HCT116 (cell line): ENCODE measurements at regions not wholly inside any gene's neighbourhood (a gene's known extent, or its start where the extent isn't known, plus 50 kb on each side); places are given as distances from the start of the nearest gene placed in this dataset.

Experiments used
- ATAC-seq: fragments of 200-7000 bp; cut with Tn5 transposase; 2 replicates; pipeline ENCODE4 v1.9.1; 2020; ENCODE audit warnings: mild to moderate bottlenecking, moderate library complexity
- BruUV-seq: library from RNA; stranded (reverse); fragments of 400-500 nt; replicated peaks from 2 replicates; lab custom pipeline; 2021; lab: Mats Ljungman, UMichigan
- CTCF ChIA-PET: fragments of 300-600 bp; sonication (Branson Sonifier 250); formaldehyde crosslinking; loops from one replicate; lab custom pipeline; 2021; ENCODE audit warnings: antibody characterized with exemption; lab: Charles Lee
- POLR2A ChIA-PET: fragments of 300-600, 350-600 bp; sonication (Branson Sonifier 250); formaldehyde crosslinking; loops from one replicate; lab custom pipeline; 2021; ENCODE audit warnings: antibody characterized with exemption; lab: Charles Lee
- RAD21 ChIA-PET, 2 experiments: fragments of 300-600 bp; sonication (Branson Sonifier 250); formaldehyde crosslinking; loops; one replicate each; lab custom pipeline; 2023; ENCODE audit warnings: low total read pairs in 2 of 2; ENCODE audit not compliant: uncharacterized antibody in 2 of 2, unreplicated experiment in 2 of 2, low non-redundant PET in 1 of 2; lab: Charles Lee
- DNase-seq: peaks from one replicate; pipeline ENCODE4 v3.0.0-alpha.2; 2010; ENCODE audit warnings: low read depth, low spot score
- H2AFZ ChIP-seq: fragments of 200-600 bp; shearing (Covaris generic), sonication (generic); 2 replicates; pipeline ENCODE4 v1.6.1; 2017; ENCODE audit warnings: low read depth, mixed run types, mixed read lengths, antibody characterized with exemption, low read length; ENCODE audit not compliant: poor library complexity, severe bottlenecking
- H3K27ac ChIP-seq: 2 replicates; pipeline ENCODE4 v1.5.1; 2012; ENCODE audit warnings: low read depth, low read length
- H3K27me3 ChIP-seq: fragments of 200-600 bp; sonication (generic); 2 replicates; pipeline ENCODE4 v1.6.1; 2016; ENCODE audit warnings: mixed run types, low read length, mixed read lengths; ENCODE audit not compliant: insufficient read depth
- H3K36me3 ChIP-seq, 2 experiments: fragments of 200-500 bp in 1 of 2; fragments of 200-600 bp in 1 of 2; sonication (Bioruptor generic) in 1 of 2; sonication (generic) in 1 of 2; 2 replicates each; pipeline versions ENCODE4 v1.5.1 to v1.6.1; 2014 to 2016; ENCODE audit warnings: low read length in 2 of 2, inconsistent platforms in 1 of 2, mixed read lengths in 1 of 2, mixed run types in 1 of 2; ENCODE audit not compliant: insufficient read depth in 2 of 2, control insufficient read depth in 1 of 2
- H3K4me1 ChIP-seq, 2 experiments: fragments of 200-600 bp in 1 of 2; sonication (generic) in 1 of 2; 2 replicates each; pipeline versions ENCODE4 v1.5.1 to v1.6.1; 2012 to 2017; ENCODE audit warnings: low read length in 2 of 2, inconsistent platforms in 1 of 2, mild to moderate bottlenecking in 1 of 2, mixed read lengths in 1 of 2, mixed run types in 1 of 2, moderate library complexity in 1 of 2; ENCODE audit not compliant: insufficient read depth in 2 of 2, control insufficient read depth in 1 of 2
- H3K4me2 ChIP-seq: fragments of 200-600 bp; sonication (generic); 2 replicates; pipeline ENCODE4 v1.6.1; 2017; ENCODE audit warnings: mixed run types, low read length, mixed read lengths
- H3K4me3 ChIP-seq, 2 experiments: fragments of 200-600 bp in 1 of 2; sonication (generic) in 1 of 2; replicated peaks in 1 of 2; 2 replicates each; pipeline ENCODE4 v1.5.1; 2011 to 2016; ENCODE audit warnings: low read length in 2 of 2, control low read depth in 1 of 2, low read depth in 1 of 2, mild to moderate bottlenecking in 1 of 2, mixed read lengths in 1 of 2, mixed run types in 1 of 2
- H3K79me2 ChIP-seq: fragments of 200-600 bp; sonication (generic); 2 replicates; pipeline ENCODE4 v1.6.1; 2017; ENCODE audit warnings: mild to moderate bottlenecking, mixed run types, low read length, moderate library complexity, mixed read lengths; ENCODE audit not compliant: insufficient read depth
- H3K9ac ChIP-seq: fragments of 200-600 bp; sonication (generic); 2 replicates; pipeline ENCODE4 v1.6.1; 2016; ENCODE audit warnings: low read length, mixed read lengths
- H3K9me2 ChIP-seq: fragments of 200-600 bp; sonication (generic), shearing (Covaris generic); 2 replicates; pipeline ENCODE4 v1.6.1; 2017; ENCODE audit warnings: mixed run types, mild to moderate bottlenecking, moderate library complexity; ENCODE audit not compliant: insufficient read depth
- H3K9me3 ChIP-seq, 2 experiments: fragments of 200-500 bp in 1 of 2; fragments of 200-600 bp in 1 of 2; sonication (Bioruptor generic) in 1 of 2; sonication (generic) in 1 of 2; 2 replicates each; pipeline ENCODE4 v1.6.1; 2014 to 2017; ENCODE audit warnings: low read length in 2 of 2, mixed read lengths in 2 of 2, inconsistent platforms in 1 of 2, low read depth in 1 of 2, mild to moderate bottlenecking in 1 of 2, mixed run types in 1 of 2, moderate library complexity in 1 of 2; ENCODE audit not compliant: control insufficient read depth in 1 of 2, insufficient read depth in 1 of 2
- H4K20me1 ChIP-seq: fragments of 200-600 bp; sonication (generic), shearing (Covaris generic); 2 replicates; pipeline ENCODE4 v1.6.1; 2017; ENCODE audit warnings: mixed run types, mild to moderate bottlenecking, moderate library complexity; ENCODE audit not compliant: insufficient read depth
- ATF3 ChIP-seq: IDR thresholded peaks from 2 replicates; pipeline ENCODE4 v1.6.1; 2012
- CEBPB ChIP-seq: IDR thresholded peaks from 2 replicates; pipeline ENCODE4 v1.6.1; 2012; ENCODE audit warnings: low read depth
- EGR1 ChIP-seq: IDR thresholded peaks from 2 replicates; pipeline ENCODE4 v1.6.1; 2012; ENCODE audit warnings: low read depth
- ELF1 ChIP-seq: IDR thresholded peaks from 2 replicates; pipeline ENCODE4 v1.6.1; 2012; ENCODE audit warnings: low read depth, borderline replicate concordance
- EZH2 ChIP-seq: fragments of 200-600 bp; sonication (generic); IDR thresholded peaks from 2 replicates; pipeline ENCODE4 v1.6.1; 2017; ENCODE audit warnings: antibody characterized with exemption, mixed run types
- EZH2phosphoT487 ChIP-seq: fragments of 200-600 bp; IDR thresholded peaks from 2 replicates; pipeline ENCODE4 v1.6.1; 2018; ENCODE audit warnings: antibody characterized with exemption, borderline replicate concordance
- JUND ChIP-seq: IDR thresholded peaks from 2 replicates; pipeline ENCODE4 v1.6.1; 2012
- MAX ChIP-seq: IDR thresholded peaks from 2 replicates; pipeline ENCODE4 v1.6.1; 2012
- POLR2A ChIP-seq: IDR thresholded peaks from 2 replicates; pipeline ENCODE4 v1.7.0; 2011; ENCODE audit warnings: borderline replicate concordance; ENCODE audit not compliant: insufficient read depth, insufficient read length; ENCODE audit errors: extremely low read depth
- POLR2AphosphoS5 ChIP-seq: IDR thresholded peaks from 2 replicates; pipeline ENCODE4 v1.6.1; 2011; ENCODE audit warnings: mild to moderate bottlenecking, low read depth, low read length, moderate library complexity
- RAD21 ChIP-seq: IDR thresholded peaks from 2 replicates; pipeline ENCODE4 v1.6.1; 2012; ENCODE audit warnings: low read depth, mild to moderate bottlenecking
- REST ChIP-seq: IDR thresholded peaks from 2 replicates; pipeline ENCODE4 v1.6.1; 2012; ENCODE audit warnings: low read depth
- SIN3A ChIP-seq: IDR thresholded peaks from 2 replicates; pipeline ENCODE4 v1.6.1; 2012; ENCODE audit warnings: low read depth
- SP1 ChIP-seq: IDR thresholded peaks from 2 replicates; pipeline ENCODE4 v1.6.1; 2012; ENCODE audit warnings: low read depth
- SRF ChIP-seq: IDR thresholded peaks from 2 replicates; pipeline ENCODE4 v1.6.1; 2012; ENCODE audit warnings: low read depth
- TCF7L2 ChIP-seq: IDR thresholded peaks from 2 replicates; pipeline ENCODE4 v1.7.0; 2011; ENCODE audit warnings: borderline replicate concordance, inconsistent platforms; ENCODE audit not compliant: insufficient read depth, insufficient read length; ENCODE audit errors: extremely low read depth
- YY1 ChIP-seq: IDR thresholded peaks from 2 replicates; pipeline ENCODE4 v1.6.1; 2011; ENCODE audit warnings: low read length, low read depth, moderate library complexity, mild to moderate bottlenecking; ENCODE audit not compliant: insufficient replicate concordance; ENCODE audit errors: extremely low read depth
- ZFX ChIP-seq: fragments of 450-650 bp; IDR thresholded peaks from 2 replicates; pipeline ENCODE4 v1.6.1; 2017
- ZNF274 ChIP-seq: fragments of 200-500 bp; sonication (Bioruptor generic); IDR thresholded peaks from 2 replicates; pipeline ENCODE4 v1.6.1; 2014; ENCODE audit warnings: mild to moderate bottlenecking, low read depth, low read length, inconsistent platforms
- intact Hi-C: fragments of 100-400 bp; cut with micrococcal nuclease; formaldehyde crosslinking; loops from 2 replicates; pipeline ENCODE4 v1.10.0; 2022
- TF ChIP-seq, protein P1 (sequence below), 3 experiments: fragments of 200-600 bp in 1 of 3; sonication (generic) in 1 of 3; IDR thresholded peaks in 2 of 3; conservative IDR thresholded peaks in 1 of 3; 2 replicates each; pipeline ENCODE4 v1.5.1; 2012 to 2017; ENCODE audit warnings: low read depth in 2 of 3, low read length in 2 of 3, antibody characterized with exemption in 1 of 3, borderline replicate concordance in 1 of 3, control low read depth in 1 of 3, mild to moderate bottlenecking in 1 of 3, mixed read lengths in 1 of 3, mixed run types in 1 of 3, moderate library complexity in 1 of 3; ENCODE audit not compliant: insufficient read depth in 1 of 3

DNA sequence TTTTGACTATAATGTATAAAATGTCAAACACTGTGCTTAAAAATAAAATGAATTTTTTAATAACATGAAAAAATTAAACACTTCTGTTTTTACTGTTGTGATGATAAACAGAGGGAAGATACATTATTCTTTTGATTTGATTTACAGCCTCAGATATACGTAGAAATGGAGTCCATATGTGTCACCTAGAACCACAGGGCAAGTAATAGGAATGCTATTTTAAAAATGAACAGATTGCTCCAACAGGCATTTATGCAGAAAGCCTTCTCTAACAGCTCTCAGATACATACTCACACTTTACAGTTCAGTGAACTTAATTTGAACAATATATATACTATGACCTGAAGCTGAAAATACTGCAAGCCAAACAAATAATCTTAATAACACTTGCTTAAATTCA lies 1551.0 kb downstream of the GRIK2 start:
- Histone ChIP-seq H3K27ac (no peak overlapping the region), H3K9me3 (no peaks in the 10 kb centered on the region), H3K9me2 (no peaks in the 10 kb centered on the region), H3K4me3 (no peak overlapping the region), H3K36me3 (no peaks in the 10 kb centered on the region), H3K4me1 (no peaks in the 10 kb centered on the region), H3K4me2 (no peak overlapping the region), H3K9ac (no peak overlapping the region), H3K27me3 (no peaks in the 10 kb centered on the region), H3K79me2 (no peaks in the 10 kb centered on the region), H2AFZ (peak overlapping the region; percentile 52), H4K20me1 (no peaks in the 10 kb centered on the region)
- DNase-seq (no peak), ATAC-seq (no peak)
- RAD21 ChIA-PET: no interaction called here
- intact Hi-C loops: no loop called here
- no TSS peak for BruUV-seq
- CTCF ChIA-PET: no interaction called here
- TF ChIP-seq SRF (no peak), ELF1 (no peak), EZH2 (no peak), CEBPB (no peak), ZFX (no peak), TCF7L2 (no peak), EGR1 (no peak), ATF3 (no peak), REST (no peak), POLR2A (no peak), MAX (no peak), SP1 (no peak), POLR2AphosphoS5 (no peak), SIN3A (no peak), JUND (no peak), ZNF274 (no peak), RAD21 (no peak), EZH2phosphoT487 (no peak), YY1 (no peak)
- TF ChIP-seq, protein P1, sequence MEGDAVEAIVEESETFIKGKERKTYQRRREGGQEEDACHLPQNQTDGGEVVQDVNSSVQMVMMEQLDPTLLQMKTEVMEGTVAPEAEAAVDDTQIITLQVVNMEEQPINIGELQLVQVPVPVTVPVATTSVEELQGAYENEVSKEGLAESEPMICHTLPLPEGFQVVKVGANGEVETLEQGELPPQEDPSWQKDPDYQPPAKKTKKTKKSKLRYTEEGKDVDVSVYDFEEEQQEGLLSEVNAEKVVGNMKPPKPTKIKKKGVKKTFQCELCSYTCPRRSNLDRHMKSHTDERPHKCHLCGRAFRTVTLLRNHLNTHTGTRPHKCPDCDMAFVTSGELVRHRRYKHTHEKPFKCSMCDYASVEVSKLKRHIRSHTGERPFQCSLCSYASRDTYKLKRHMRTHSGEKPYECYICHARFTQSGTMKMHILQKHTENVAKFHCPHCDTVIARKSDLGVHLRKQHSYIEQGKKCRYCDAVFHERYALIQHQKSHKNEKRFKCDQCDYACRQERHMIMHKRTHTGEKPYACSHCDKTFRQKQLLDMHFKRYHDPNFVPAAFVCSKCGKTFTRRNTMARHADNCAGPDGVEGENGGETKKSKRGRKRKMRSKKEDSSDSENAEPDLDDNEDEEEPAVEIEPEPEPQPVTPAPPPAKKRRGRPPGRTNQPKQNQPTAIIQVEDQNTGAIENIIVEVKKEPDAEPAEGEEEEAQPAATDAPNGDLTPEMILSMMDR (IDR thresholded peaks at IDR 0.05 in 2 of 3, conservative IDR thresholded peaks at IDR 0.05 in 1 of 3; ENCODE audit: borderline replicate concordance in 1 of 3, insufficient read depth in 1 of 3, low read depth in 2 of 3, low read length in 2 of 3): no peak
- POLR2A ChIA-PET: no interaction called here
